C4-2B (cell line): ENCODE measurements at regions not wholly inside any gene's neighbourhood (a gene's known extent, or its start where the extent isn't known, plus 50 kb on each side); places are given as distances from the start of the nearest gene placed in this dataset.
"Not testable (repeated sequence)": the region's sequence is repeated elsewhere in the genome, so short reads cannot be mapped to it uniquely, and the experiment has no call there.

Experiments used
- ZFX ChIP-seq: fragments of 450-650 bp; IDR thresholded peaks from 2 replicates; pipeline ENCODE4 v1.6.1; 2017
- TF ChIP-seq, protein P1 (sequence below): fragments of 450-650 bp; conservative IDR thresholded peaks from 2 replicates; pipeline ENCODE4 v1.5.1; 2017; ENCODE audit warnings: mild to moderate bottlenecking

DNA sequence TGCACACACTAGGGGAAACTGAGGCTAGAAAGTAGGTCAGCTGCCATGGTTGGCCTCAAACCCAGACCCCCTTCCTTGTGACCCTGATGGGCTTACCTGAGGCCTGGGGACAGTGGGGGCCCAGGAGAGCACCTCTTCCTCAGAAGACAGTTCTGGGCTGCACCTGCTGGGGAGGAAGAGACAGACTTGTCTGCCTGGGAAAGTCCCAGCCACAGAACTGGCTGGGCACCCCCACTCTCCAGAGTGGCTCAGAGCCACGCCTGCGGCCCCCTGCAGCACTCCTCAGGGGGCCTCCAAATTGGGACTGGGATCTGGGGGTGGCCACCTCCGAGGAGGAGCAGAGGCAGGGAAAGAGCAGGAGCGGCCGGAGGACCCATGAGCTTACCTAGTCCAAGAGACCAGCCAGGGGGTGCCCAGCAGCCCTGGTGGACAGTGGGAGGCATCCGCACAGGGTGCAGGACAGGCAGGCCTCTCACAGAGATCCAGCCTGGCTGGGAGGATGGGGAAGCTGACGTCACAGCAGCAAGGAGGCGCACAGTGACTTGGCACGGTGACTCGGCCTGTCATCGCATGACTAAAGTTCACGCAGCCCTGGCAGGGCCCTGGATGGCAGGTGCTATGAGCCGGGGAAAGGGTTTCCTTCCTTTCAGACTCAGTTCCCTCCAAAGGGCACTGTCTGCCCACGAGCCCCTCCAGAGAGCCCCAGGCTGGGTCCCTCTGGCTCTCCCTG is 907.7 kb downstream of the TUBA3C start:
- TF ChIP-seq, protein P1, sequence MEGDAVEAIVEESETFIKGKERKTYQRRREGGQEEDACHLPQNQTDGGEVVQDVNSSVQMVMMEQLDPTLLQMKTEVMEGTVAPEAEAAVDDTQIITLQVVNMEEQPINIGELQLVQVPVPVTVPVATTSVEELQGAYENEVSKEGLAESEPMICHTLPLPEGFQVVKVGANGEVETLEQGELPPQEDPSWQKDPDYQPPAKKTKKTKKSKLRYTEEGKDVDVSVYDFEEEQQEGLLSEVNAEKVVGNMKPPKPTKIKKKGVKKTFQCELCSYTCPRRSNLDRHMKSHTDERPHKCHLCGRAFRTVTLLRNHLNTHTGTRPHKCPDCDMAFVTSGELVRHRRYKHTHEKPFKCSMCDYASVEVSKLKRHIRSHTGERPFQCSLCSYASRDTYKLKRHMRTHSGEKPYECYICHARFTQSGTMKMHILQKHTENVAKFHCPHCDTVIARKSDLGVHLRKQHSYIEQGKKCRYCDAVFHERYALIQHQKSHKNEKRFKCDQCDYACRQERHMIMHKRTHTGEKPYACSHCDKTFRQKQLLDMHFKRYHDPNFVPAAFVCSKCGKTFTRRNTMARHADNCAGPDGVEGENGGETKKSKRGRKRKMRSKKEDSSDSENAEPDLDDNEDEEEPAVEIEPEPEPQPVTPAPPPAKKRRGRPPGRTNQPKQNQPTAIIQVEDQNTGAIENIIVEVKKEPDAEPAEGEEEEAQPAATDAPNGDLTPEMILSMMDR = not testable (repeated sequence)
- TF ChIP-seq ZFX = not testable (repeated sequence)
